ENCODE measurements at regions not wholly inside any gene's neighbourhood (a gene's known extent, or its start where the extent isn't known, plus 50 kb on each side); places are given as distances from the start of the nearest gene placed in this dataset.

GRCh38 chr10:81116990-81117389 is 579.3 kb downstream of the SH2D4B start:
- H2BK12ac ChIP-seq (ENCODE audit: low read length): no peak overlapping the region
- no peak overlapping the region for H3K27ac ChIP-seq (ENCODE audit: low read depth, low read length)

GRCh38 chr10:81127931-81128330 is 590.2 kb downstream of the SH2D4B start:
- Histone ChIP-seq H2BK120ac (ENCODE audit: insufficient read depth, low read length, poor library complexity) (no peak overlapping the region), H3K79me2 (ENCODE audit: control insufficient read depth, insufficient read depth, low read length, poor library complexity) (no peaks in the 10 kb centered on the region), H2BK5ac (ENCODE audit: low read depth, low read length, poor library complexity) (no peak overlapping the region), H3K14ac (ENCODE audit: low read length) (no peak overlapping the region), H3K79me1 (ENCODE audit: low read length) (no peaks in the 10 kb centered on the region), H3K4me3 (ENCODE audit: low read depth, low read length) (no peak overlapping the region), H2BK12ac (ENCODE audit: low read length) (no peak overlapping the region), H4K91ac (ENCODE audit: low read depth, low read length) (no peak overlapping the region), H3K23ac (ENCODE audit: low read length) (no peak overlapping the region), H3K4me2 (ENCODE audit: low read length) (no peak overlapping the region), H4K12ac (ENCODE audit: low read depth, low read length) (no peak overlapping the region), H3K4me1 (ENCODE audit: control insufficient read depth in 1 of 2, insufficient read depth in 2 of 2, low read length in 2 of 2) (no peaks in the 10 kb centered on the region), H2AFZ (ENCODE audit: insufficient read depth, low read length, poor library complexity) (no peak overlapping the region), H3K27me3 (ENCODE audit: insufficient read depth, low read length) (no peaks in the 10 kb centered on the region), H2AK5ac (ENCODE audit: low read length) (no peak overlapping the region), H3K36me3 (ENCODE audit: control insufficient read depth in 1 of 2, insufficient read depth in 2 of 2, low read length in 2 of 2) (no peaks in the 10 kb centered on the region), H3K9me3 (ENCODE audit: insufficient read depth, low read depth, low read length) (no peaks in the 10 kb centered on the region), H3K18ac (ENCODE audit: low read length) (no peak overlapping the region), H3K4ac (ENCODE audit: low read depth, low read length) (no peak overlapping the region), H3K9ac (ENCODE audit: low read length) (no peak overlapping the region), H4K8ac (ENCODE audit: low read depth, low read length) (no peak overlapping the region), H3K27ac (ENCODE audit: low read depth, low read length) (no peak overlapping the region)
- DNase-seq: no peak
- WGBS (ENCODE audit: extremely low coverage, insufficient coverage, insufficient read length): no CpG with 5 or more reads among the region's 3 CpGs

More at GRCh38 chr10:81116990-81117389, 579.3 kb downstream of the SH2D4B start:
- Histone ChIP-seq H3K79me2 (ENCODE audit: control insufficient read depth, insufficient read depth, low read length, poor library complexity) (no peaks in the 10 kb centered on the region), H4K8ac (ENCODE audit: low read depth, low read length) (no peak overlapping the region), H2AFZ (ENCODE audit: insufficient read depth, low read length, poor library complexity) (no peak overlapping the region), H2BK5ac (ENCODE audit: low read depth, low read length, poor library complexity) (no peak overlapping the region), H3K79me1 (ENCODE audit: low read length) (no peaks in the 10 kb centered on the region), H3K4me2 (ENCODE audit: low read length) (no peak overlapping the region), H3K4ac (ENCODE audit: low read depth, low read length) (no peak overlapping the region), H4K91ac (ENCODE audit: low read depth, low read length) (no peak overlapping the region), H3K18ac (ENCODE audit: low read length) (no peak overlapping the region), H3K4me3 (ENCODE audit: low read depth, low read length) (no peak overlapping the region), H3K4me1 (ENCODE audit: control insufficient read depth in 1 of 2, insufficient read depth in 2 of 2, low read length in 2 of 2) (no peaks in the 10 kb centered on the region), H3K9ac (ENCODE audit: low read length) (no peak overlapping the region), H4K12ac (ENCODE audit: low read depth, low read length) (no peak overlapping the region), H3K36me3 (ENCODE audit: control insufficient read depth in 1 of 2, insufficient read depth in 2 of 2, low read length in 2 of 2) (no peaks in the 10 kb centered on the region), H3K23ac (ENCODE audit: low read length) (no peak overlapping the region), H2BK120ac (ENCODE audit: insufficient read depth, low read length, poor library complexity) (no peak overlapping the region), H3K14ac (ENCODE audit: low read length) (no peak overlapping the region), H3K27me3 (ENCODE audit: insufficient read depth, low read length) (no peaks in the 10 kb centered on the region), H2AK5ac (ENCODE audit: low read length) (no peak overlapping the region), H3K9me3 (ENCODE audit: insufficient read depth, low read depth, low read length) (no peaks in the 10 kb centered on the region)
- no peak for DNase-seq

- Histone ChIP-seq H2AK5ac (ENCODE audit: low read length) (no peak overlapping the region), H3K4me3 (ENCODE audit: low read depth, low read length) (no peak overlapping the region), H3K27me3 (ENCODE audit: insufficient read depth, low read length) (no peaks in the 10 kb centered on the region), H4K12ac (ENCODE audit: low read depth, low read length) (no peak overlapping the region), H3K36me3 (ENCODE audit: control insufficient read depth in 1 of 2, insufficient read depth in 2 of 2, low read length in 2 of 2) (no peaks in the 10 kb centered on the region), H3K18ac (ENCODE audit: low read length) (no peak overlapping the region), H2AFZ (ENCODE audit: insufficient read depth, low read length, poor library complexity) (no peak overlapping the region), H3K79me1 (ENCODE audit: low read length) (no peaks in the 10 kb centered on the region), H3K9me3 (ENCODE audit: insufficient read depth, low read depth, low read length) (no peaks in the 10 kb centered on the region), H3K9ac (ENCODE audit: low read length) (no peak overlapping the region), H4K8ac (ENCODE audit: low read depth, low read length) (no peak overlapping the region), H3K4me2 (ENCODE audit: low read length) (no peak overlapping the region), H3K27ac (ENCODE audit: low read depth, low read length) (no peak overlapping the region), H3K23ac (ENCODE audit: low read length) (no peak overlapping the region), H3K79me2 (ENCODE audit: control insufficient read depth, insufficient read depth, low read length, poor library complexity) (no peaks in the 10 kb centered on the region), H3K4me1 (ENCODE audit: control insufficient read depth in 1 of 2, insufficient read depth in 2 of 2, low read length in 2 of 2) (no peaks in the 10 kb centered on the region), H2BK5ac (ENCODE audit: low read depth, low read length, poor library complexity) (no peak overlapping the region), H2BK12ac (ENCODE audit: low read length) (no peak overlapping the region), H3K4ac (ENCODE audit: low read depth, low read length) (no peak overlapping the region), H3K14ac (ENCODE audit: low read length) (no peak overlapping the region), H2BK120ac (ENCODE audit: insufficient read depth, low read length, poor library complexity) (no peak overlapping the region), H4K91ac (ENCODE audit: low read depth, low read length) (no peak overlapping the region)
- no CpG with 5 or more reads among the region's 2 CpGs for WGBS (ENCODE audit: extremely low coverage, insufficient coverage, insufficient read length)
- DNase-seq: no peak
Observed at GRCh38 chr10:81130014-81130413, 592.3 kb downstream of the SH2D4B start.

- H3K4me1 ChIP-seq (ENCODE audit: control insufficient read depth in 1 of 2, insufficient read depth in 2 of 2, low read length in 2 of 2): no peaks in the 10 kb centered on the region
- H2BK5ac ChIP-seq (ENCODE audit: low read depth, low read length, poor library complexity): no peak overlapping the region
- no peak overlapping the region for H2BK12ac ChIP-seq (ENCODE audit: low read length)
- no CpG with 5 or more reads among the region's 3 CpGs for WGBS (ENCODE audit: extremely low coverage, insufficient coverage, insufficient read length)
- H2AFZ ChIP-seq (ENCODE audit: insufficient read depth, low read length, poor library complexity): no peak overlapping the region
- no peak overlapping the region for H4K8ac ChIP-seq (ENCODE audit: low read depth, low read length)
- H2BK120ac ChIP-seq (ENCODE audit: insufficient read depth, low read length, poor library complexity): no peak overlapping the region
- H4K12ac ChIP-seq (ENCODE audit: low read depth, low read length): no peak overlapping the region
- H2AK5ac ChIP-seq (ENCODE audit: low read length): no peak overlapping the region
- H3K79me2 ChIP-seq (ENCODE audit: control insufficient read depth, insufficient read depth, low read length, poor library complexity): no peaks in the 10 kb centered on the region
- H4K91ac ChIP-seq (ENCODE audit: low read depth, low read length): no peak overlapping the region
- no peaks in the 10 kb centered on the region for H3K27me3 ChIP-seq (ENCODE audit: insufficient read depth, low read length)
- no peak overlapping the region for H3K4me3 ChIP-seq (ENCODE audit: low read depth, low read length)
- H3K36me3 ChIP-seq (ENCODE audit: control insufficient read depth in 1 of 2, insufficient read depth in 2 of 2, low read length in 2 of 2): no peaks in the 10 kb centered on the region
- H3K14ac ChIP-seq (ENCODE audit: low read length): no peak overlapping the region
- DNase-seq: no peak
- no peaks in the 10 kb centered on the region for H3K79me1 ChIP-seq (ENCODE audit: low read length)
- H3K27ac ChIP-seq (ENCODE audit: low read depth, low read length): no peak overlapping the region
- H3K4ac ChIP-seq (ENCODE audit: low read depth, low read length): no peak overlapping the region
- H3K23ac ChIP-seq (ENCODE audit: low read length): no peak overlapping the region
- H3K4me2 ChIP-seq (ENCODE audit: low read length): no peak overlapping the region
- H3K9me3 ChIP-seq (ENCODE audit: insufficient read depth, low read depth, low read length): peaks cover 3% of the 10 kb centered on the region
- no peak overlapping the region for H3K9ac ChIP-seq (ENCODE audit: low read length)
- H3K18ac ChIP-seq (ENCODE audit: low read length): no peak overlapping the region
Observed at GRCh38 chr10:81135851-81136250, 598.1 kb downstream of the SH2D4B start.

Data from trophoblast cell (in vitro differentiated cells and primary cell).